ENCODE measurements at regions not wholly inside any gene's neighbourhood (a gene's known extent, or its start where the extent isn't known, plus 50 kb on each side); places are given as distances from the start of the nearest gene placed in this dataset.

GRCh38 chr2:222000326-222000725, 298.5 kb downstream of the PAX3 start:
- in situ Hi-C loops (cut with MboI): no loop called here
- Histone ChIP-seq H3K9me1 (ENCODE audit: control insufficient read depth, insufficient read depth, low read length) (no peaks in the 10 kb centered on the region), H3K79me2 (ENCODE audit: control insufficient read depth, insufficient read depth, low read length) (no peaks in the 10 kb centered on the region), H3K4me1 (replicated peaks in 1 of 2; ENCODE audit: control insufficient read depth in 2 of 2, insufficient read depth in 2 of 2, low read length in 2 of 2) (no peaks in the 10 kb centered on the region), H3K4me3 (no peak overlapping the region), H3K9me3 (replicated peaks; ENCODE audit: control insufficient read depth, insufficient read depth, low read depth, low read length) (no peaks in the 10 kb centered on the region), H2AFZ (ENCODE audit: low read depth, low read length) (no peak overlapping the region), H3K4me2 (ENCODE audit: insufficient read depth, low read length) (no peak overlapping the region), H4K20me1 (replicated peaks; ENCODE audit: control insufficient read depth, insufficient read depth, low read length) (no peaks in the 10 kb centered on the region), H3K36me3 (ENCODE audit: control insufficient read depth, insufficient read depth, low read length) (no peaks in the 10 kb centered on the region), H3K9ac (ENCODE audit: insufficient read depth in 1 of 2, low read depth in 2 of 2, low read length in 2 of 2) (no peak overlapping the region), H3K27ac (ENCODE audit: extremely low read depth, low read depth, low read length) (no peak overlapping the region), H3K27me3 (ENCODE audit: control insufficient read depth in 2 of 2, insufficient read depth in 2 of 2, low read length in 2 of 2) (no peaks in the 10 kb centered on the region)
- CTCF ChIA-PET (ENCODE audit: low intra/inter-chr PET ratio): no interaction called here
- no peak for FAIRE-seq
- WGBS (ENCODE audit: insufficient coverage, low coverage, missing lambda C conversion rate): 0% methylated on average over 3 of the region's 3 CpGs
- TF ChIP-seq MTA1 (IDR thresholded peaks at IDR 0.05; ENCODE audit: borderline replicate concordance) (no peak), HDAC8 (tag; IDR thresholded peaks at IDR 0.05) (no peak)
- BruUV-seq (replicated peaks): no TSS peak
- no peak for ATAC-seq
- POLR2A ChIA-PET: no interaction called here
- intact Hi-C loops (cut with micrococcal nuclease): no loop called here
- no peak for DNase-seq (ENCODE audit: extremely low read depth in 1 of 4, low spot score in 3 of 4)

- intact Hi-C loops (cut with micrococcal nuclease): no loop called here
- no peaks in the 10 kb centered on the region for H3K27me3 ChIP-seq (ENCODE audit: control insufficient read depth in 2 of 2, insufficient read depth in 2 of 2, low read length in 2 of 2)
- FAIRE-seq: no peak
Observed at GRCh38 chr2:221999717-222000116, 299.1 kb downstream of the PAX3 start.

More at GRCh38 chr2:221999717-222000116, 299.1 kb downstream of the PAX3 start:
- Histone ChIP-seq H3K4me3 (no peak overlapping the region), H4K20me1 (replicated peaks; ENCODE audit: control insufficient read depth, insufficient read depth, low read length) (no peaks in the 10 kb centered on the region), H3K9ac (ENCODE audit: insufficient read depth in 1 of 2, low read depth in 2 of 2, low read length in 2 of 2) (no peak overlapping the region), H3K79me2 (ENCODE audit: control insufficient read depth, insufficient read depth, low read length) (no peaks in the 10 kb centered on the region), H3K9me3 (replicated peaks; ENCODE audit: control insufficient read depth, insufficient read depth, low read depth, low read length) (no peaks in the 10 kb centered on the region), H3K36me3 (ENCODE audit: control insufficient read depth, insufficient read depth, low read length) (no peaks in the 10 kb centered on the region), H2AFZ (ENCODE audit: low read depth, low read length) (no peak overlapping the region), H3K4me2 (ENCODE audit: insufficient read depth, low read length) (no peak overlapping the region), H3K27ac (ENCODE audit: extremely low read depth, low read depth, low read length) (no peak overlapping the region), H3K4me1 (replicated peaks in 1 of 2; ENCODE audit: control insufficient read depth in 2 of 2, insufficient read depth in 2 of 2, low read length in 2 of 2) (no peaks in the 10 kb centered on the region), H3K9me1 (ENCODE audit: control insufficient read depth, insufficient read depth, low read length) (no peaks in the 10 kb centered on the region)
- in situ Hi-C loops (cut with MboI): no loop called here
- CTCF ChIA-PET (ENCODE audit: low intra/inter-chr PET ratio): no interaction called here
- DNase-seq (ENCODE audit: extremely low read depth in 1 of 4, low spot score in 3 of 4) (no peak), ATAC-seq (no peak)
- 0% methylated on average over 6 of the region's 6 CpGs for whole genome bisulfite sequencing (ENCODE audit: insufficient coverage, low coverage, missing lambda C conversion rate)
- BruUV-seq (replicated peaks): no TSS peak
- no peak for TF ChIP-seq REST (IDR thresholded peaks at IDR 0.05; ENCODE audit: borderline replicate concordance)
- TF ChIP-seq REST (CRISPR knock-in tag; IDR thresholded peaks at IDR 0.05; ENCODE audit: low read depth): no peak
- POLR2A ChIA-PET: no interaction called here

All from K562 (cell line).